Suppressor macrophage treated with lipopolysaccharide for 4 hours (primary cell): ENCODE measurements at regions not wholly inside any gene's neighbourhood (a gene's known extent, or its start where the extent isn't known, plus 50 kb on each side); places are given as distances from the start of the nearest gene placed in this dataset.
"Not testable (repeated sequence)": the region's sequence is repeated elsewhere in the genome, so short reads cannot be mapped to it uniquely, and the experiment has no call there.

Source experiments
- DNase-seq: peaks from one replicate; pipeline ENCODE4 v3.0.0-alpha.2; 2020

- no peak for DNase-seq
Measured at GRCh38 chr11:41519696-41520095, 60.2 kb upstream of the LRRC4C start.

GRCh38 chr11:41522391-41522790 is 62.9 kb upstream of the LRRC4C start:
- no peak for DNase-seq

GRCh38 chr11:41522899-41523672 is 63.6 kb upstream of the LRRC4C start:
- no peak for DNase-seq

- no peak for DNase-seq
Measured at GRCh38 chr11:41527530-41527929, 68.1 kb upstream of the LRRC4C start.

GRCh38 chr11:41532413-41532812 is 73.0 kb upstream of the LRRC4C start:
- DNase-seq = no peak

GRCh38 chr11:41533761-41534160 is 74.3 kb upstream of the LRRC4C start:
- DNase-seq = no peak

GRCh38 chr11:41534391-41534790 is 74.9 kb upstream of the LRRC4C start:
- no peak for DNase-seq

GRCh38 chr11:41534861-41535260 is 75.4 kb upstream of the LRRC4C start:
- DNase-seq = no peak

GRCh38 chr11:41536021-41536568 is 76.6 kb upstream of the LRRC4C start:
- no peak for DNase-seq

- DNase-seq = not testable (repeated sequence)
Measured at GRCh38 chr11:41544902-41545301, 85.5 kb upstream of the LRRC4C start.

GRCh38 chr11:41578421-41579051 is 119.1 kb upstream of the LRRC4C start:
- no peak for DNase-seq

- DNase-seq = no peak
Measured at GRCh38 chr11:41579546-41579945, 120.1 kb upstream of the LRRC4C start.

GRCh38 chr11:41609511-41609910 is 150.1 kb upstream of the LRRC4C start:
- DNase-seq = no peak

- no peak for DNase-seq
Measured at GRCh38 chr11:41612415-41612814, 153.0 kb upstream of the LRRC4C start.

GRCh38 chr11:41613326-41613725 is 153.9 kb upstream of the LRRC4C start:
- DNase-seq = no peak

GRCh38 chr11:41622707-41623359 is 163.4 kb upstream of the LRRC4C start:
- DNase-seq = no peak

- no peak for DNase-seq
Measured at GRCh38 chr11:41659985-41660384, 200.5 kb upstream of the LRRC4C start.

GRCh38 chr11:41660585-41660984 is 201.1 kb upstream of the LRRC4C start:
- no peak for DNase-seq

- no peak for DNase-seq
Measured at GRCh38 chr11:41665441-41666360, 206.2 kb upstream of the LRRC4C start.

- no peak for DNase-seq
Measured at GRCh38 chr11:41666951-41667653, 207.7 kb upstream of the LRRC4C start.

- DNase-seq = no peak
Measured at GRCh38 chr11:41675205-41675604, 215.8 kb upstream of the LRRC4C start.

- DNase-seq = no peak
Measured at GRCh38 chr11:41713030-41713429, 253.6 kb upstream of the LRRC4C start.
